ENCODE measurements at regions not wholly inside any gene's neighbourhood (a gene's known extent, or its start where the extent isn't known, plus 50 kb on each side); places are given as distances from the start of the nearest gene placed in this dataset.

GRCh38 chr3:147640781-147641180, 231.6 kb downstream of the ZIC1 start:
- Histone ChIP-seq H3K27me3 (ENCODE audit: control insufficient read depth, insufficient read depth, low read length) (no peaks in the 10 kb centered on the region), H3K79me1 (ENCODE audit: low read depth in 1 of 2, low read length in 2 of 2) (no peaks in the 10 kb centered on the region), H3K9me1 (ENCODE audit: insufficient read depth, low read length) (no peaks in the 10 kb centered on the region), H3K36me3 (ENCODE audit: control insufficient read depth, insufficient read depth, low read length) (no peaks in the 10 kb centered on the region), H2BK20ac (ENCODE audit: low read depth, low read length) (no peak overlapping the region), H3K23ac (ENCODE audit: low read depth, low read length) (no peak overlapping the region), H3K9me3 (ENCODE audit: control insufficient read depth, insufficient read depth, low read length) (no peaks in the 10 kb centered on the region), H3K18ac (ENCODE audit: low read depth, low read length) (no peak overlapping the region), H2AFZ (replicated peaks; ENCODE audit: low read length, poor library complexity) (no peak overlapping the region), H2AK5ac (ENCODE audit: low read depth, low read length) (no peak overlapping the region), H4K20me1 (ENCODE audit: insufficient read depth, low read length) (no peaks in the 10 kb centered on the region), H3K4me2 (ENCODE audit: low read depth, low read length) (no peak overlapping the region), H3K27ac (ENCODE audit: insufficient read depth, low read length) (no peak overlapping the region), H2AK9ac (replicated peaks; ENCODE audit: low read depth, low read length, poor library complexity) (no peak overlapping the region), H3K4ac (ENCODE audit: low read depth, low read length) (no peak overlapping the region), H4K5ac (ENCODE audit: low read depth, low read length) (no peak overlapping the region), H4K91ac (ENCODE audit: insufficient read depth, low read depth, low read length) (no peak overlapping the region), H4K8ac (ENCODE audit: low read depth in 2 of 2, low read length in 2 of 2) (no peak overlapping the region), H3K4me1 (ENCODE audit: control insufficient read depth, insufficient read depth, low read length) (no peaks in the 10 kb centered on the region), H3K14ac (replicated peaks; ENCODE audit: low read depth, low read length) (no peak overlapping the region), H2BK5ac (ENCODE audit: low read depth, low read length, poor library complexity, severe bottlenecking) (no peak overlapping the region), H2BK15ac (ENCODE audit: low read depth, low read length) (no peak overlapping the region), H2BK120ac (ENCODE audit: low read depth, low read length) (no peak overlapping the region), H3K56ac (ENCODE audit: extremely low read depth, insufficient read depth, low read length) (no peak overlapping the region), H3K9ac (ENCODE audit: low read depth, low read length) (no peak overlapping the region), H3K4me3 (ENCODE audit: insufficient read depth, low read depth, low read length) (no peak overlapping the region)
- intact Hi-C loops (cut with micrococcal nuclease): no loop called here
- ATAC-seq (ENCODE audit: low read depth) (no peak), DNase-seq (no peak)
- CTCF ChIA-PET: no interaction called here
- in situ Hi-C loops (cut with MboI; ENCODE audit: low sequenced_read_pairs): no loop called here
- POLR2A ChIA-PET (ENCODE audit: unreplicated experiment): no interaction called here
- dilution Hi-C loops (cut with HindIII; ENCODE audit: low sequenced_read_pairs, unreplicated experiment): no loop called here
- no CpG with 5 or more reads among the region's 1 CpG for WGBS, 2 experiments (ENCODE audit: extremely low coverage in 2 of 2, insufficient read length in 1 of 2)
- TF ChIP-seq RFX5 (IDR thresholded peaks at IDR 0.05; ENCODE audit: low read depth, low read length): no peak
- no peak for TF ChIP-seq SMC3 (IDR thresholded peaks at IDR 0.05; ENCODE audit: low read depth, low read length)
- TF ChIP-seq NFE2L2 (IDR thresholded peaks at IDR 0.05; ENCODE audit: low read depth, low read length): no peak
- TF ChIP-seq, protein P1, sequence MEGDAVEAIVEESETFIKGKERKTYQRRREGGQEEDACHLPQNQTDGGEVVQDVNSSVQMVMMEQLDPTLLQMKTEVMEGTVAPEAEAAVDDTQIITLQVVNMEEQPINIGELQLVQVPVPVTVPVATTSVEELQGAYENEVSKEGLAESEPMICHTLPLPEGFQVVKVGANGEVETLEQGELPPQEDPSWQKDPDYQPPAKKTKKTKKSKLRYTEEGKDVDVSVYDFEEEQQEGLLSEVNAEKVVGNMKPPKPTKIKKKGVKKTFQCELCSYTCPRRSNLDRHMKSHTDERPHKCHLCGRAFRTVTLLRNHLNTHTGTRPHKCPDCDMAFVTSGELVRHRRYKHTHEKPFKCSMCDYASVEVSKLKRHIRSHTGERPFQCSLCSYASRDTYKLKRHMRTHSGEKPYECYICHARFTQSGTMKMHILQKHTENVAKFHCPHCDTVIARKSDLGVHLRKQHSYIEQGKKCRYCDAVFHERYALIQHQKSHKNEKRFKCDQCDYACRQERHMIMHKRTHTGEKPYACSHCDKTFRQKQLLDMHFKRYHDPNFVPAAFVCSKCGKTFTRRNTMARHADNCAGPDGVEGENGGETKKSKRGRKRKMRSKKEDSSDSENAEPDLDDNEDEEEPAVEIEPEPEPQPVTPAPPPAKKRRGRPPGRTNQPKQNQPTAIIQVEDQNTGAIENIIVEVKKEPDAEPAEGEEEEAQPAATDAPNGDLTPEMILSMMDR (conservative IDR thresholded peaks at IDR 0.05; ENCODE audit: low read depth, low read length): no peak
- TF ChIP-seq MAZ (IDR thresholded peaks at IDR 0.05; ENCODE audit: borderline replicate concordance, low read depth, low read length): no peak
- BruUV-seq (replicated peaks): no TSS peak

Data from IMR-90 (cell line).